ENCODE measurements at regions not wholly inside any gene's neighbourhood (a gene's known extent, or its start where the extent isn't known, plus 50 kb on each side); places are given as distances from the start of the nearest gene placed in this dataset.
A peak's percentile ranks its signal among the peaks of the same experiment; 100 is the strongest.

- DNase-seq = no peak
Measured at GRCh38 chr13:22063416-22064124, 392.7 kb downstream of the FGF9 start.

DNA sequence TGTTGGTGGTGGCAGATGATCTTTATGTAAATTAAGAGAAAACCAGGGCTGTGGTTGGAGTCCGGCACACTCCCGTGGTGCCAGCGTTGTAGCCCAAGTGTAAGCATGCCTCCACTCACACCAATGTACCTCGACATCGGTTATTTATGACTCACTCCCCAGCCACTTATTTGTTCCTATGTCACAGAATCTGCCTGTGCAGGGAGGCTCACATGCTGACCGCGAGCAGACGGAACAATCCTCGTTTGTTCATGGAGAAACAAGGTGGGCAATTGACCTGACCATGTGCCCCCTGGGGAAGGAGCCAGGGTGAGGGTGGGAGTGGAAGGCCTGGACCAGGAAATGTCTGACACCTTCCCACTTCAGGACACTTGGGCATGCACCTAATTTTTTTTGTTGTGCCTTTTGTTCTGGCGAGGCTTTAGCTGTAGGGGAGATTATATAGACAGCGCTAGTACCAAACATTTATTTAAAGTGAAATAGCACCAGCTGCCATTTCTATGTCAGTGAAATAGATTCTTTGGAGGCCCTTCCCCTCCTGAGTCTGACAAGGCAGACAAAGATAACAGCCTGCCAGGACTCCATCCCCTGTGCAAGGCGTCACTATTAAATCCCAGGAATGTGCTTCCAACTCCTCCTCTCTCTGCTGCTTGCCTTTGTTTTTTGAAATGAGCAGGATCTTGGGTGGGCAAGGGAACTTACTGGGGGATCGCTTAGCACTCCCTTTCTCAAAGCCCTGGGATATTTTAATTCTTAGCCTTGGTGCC is 394.2 kb downstream of the FGF9 start:
- no peak for DNase-seq

DNA sequence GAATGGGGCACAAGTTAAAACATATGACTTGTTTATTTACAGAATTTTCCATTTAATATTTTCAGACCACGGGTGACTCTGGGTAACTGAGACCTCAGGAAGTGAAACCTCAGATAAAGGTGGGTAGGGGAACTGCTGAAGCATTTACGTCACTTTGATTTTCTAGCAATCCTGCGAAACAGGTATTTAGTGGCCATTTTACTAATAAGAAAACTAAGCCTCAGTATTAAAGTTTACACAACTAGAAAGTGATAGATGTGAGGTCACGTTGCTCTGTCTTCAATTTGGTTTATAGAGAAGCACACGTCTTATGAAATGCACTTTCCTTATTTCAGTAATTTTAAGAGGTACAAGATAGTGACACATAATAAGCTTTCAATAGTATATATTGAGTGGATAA is 402.8 kb downstream of the FGF9 start:
- no peak for DNase-seq

GRCh38 chr13:22074403-22074802 is 403.5 kb downstream of the FGF9 start:
- DNase-seq = no peak

DNA sequence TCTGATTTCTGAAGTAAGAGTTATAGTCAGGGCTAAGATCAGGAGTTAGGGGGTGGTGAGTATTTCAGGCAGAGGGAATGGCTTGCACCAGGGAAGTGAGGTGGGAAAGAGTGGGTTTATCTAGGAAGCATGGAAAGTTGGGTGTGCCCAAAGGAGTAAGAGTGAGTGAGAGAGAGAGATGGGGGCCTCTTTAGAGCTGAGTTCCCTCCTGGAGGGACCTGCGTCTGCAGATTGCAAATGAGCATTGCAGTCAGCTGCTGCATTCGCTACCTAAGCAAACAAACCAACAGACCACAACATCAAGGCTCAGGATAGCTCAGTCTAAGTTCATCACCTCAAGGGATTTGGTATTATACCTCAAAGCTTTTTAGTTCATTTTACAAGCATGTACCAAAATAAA is 405.8 kb downstream of the FGF9 start:
- no peak for DNase-seq

DNA sequence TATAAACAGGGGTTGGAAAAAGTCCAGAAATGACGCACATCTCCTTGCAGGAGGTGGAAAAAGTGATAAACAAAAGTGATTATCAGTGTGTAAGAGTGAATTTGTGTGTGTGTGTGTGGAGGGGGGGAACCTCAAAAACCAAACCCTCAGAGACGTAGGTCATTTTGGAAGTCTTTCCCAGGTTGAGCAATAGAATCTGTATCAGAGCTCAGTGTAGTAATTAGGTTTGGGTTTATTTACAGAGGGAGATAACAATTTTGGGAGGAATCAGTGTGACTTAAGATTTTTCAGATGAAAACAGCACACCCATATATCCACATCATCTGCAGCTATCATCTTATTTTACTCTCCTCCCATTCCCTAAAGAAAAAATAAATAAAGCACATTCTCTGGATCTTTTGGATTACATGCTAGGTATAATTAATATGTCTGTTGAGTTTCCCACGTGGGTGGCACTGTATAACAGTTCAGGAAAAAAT is 406.4 kb downstream of the FGF9 start:
- DNase-seq = no peak

DNA sequence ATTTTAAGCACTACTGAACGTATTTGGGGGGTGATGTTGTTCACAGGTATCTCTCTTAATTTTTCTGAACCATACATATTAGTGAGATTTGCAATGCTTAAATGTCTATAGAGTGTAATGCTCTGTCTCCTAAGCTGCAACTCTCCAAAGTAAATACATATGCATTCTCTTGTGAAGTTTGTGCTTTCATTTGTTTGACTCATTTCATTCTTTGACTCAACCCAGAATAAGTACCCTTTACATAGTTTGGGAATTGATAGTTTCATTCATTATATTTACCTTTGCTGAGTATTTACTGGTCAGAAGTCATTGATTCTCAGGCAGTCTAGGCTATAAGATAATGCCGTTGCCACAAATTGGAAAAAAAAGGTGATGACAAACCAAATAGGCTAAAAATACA is 406.9 kb downstream of the FGF9 start:
- no peak for DNase-seq

GRCh38 chr13:22079961-22080360 is 409.1 kb downstream of the FGF9 start:
- DNase-seq = no peak

- DNase-seq = no peak
Measured at GRCh38 chr13:22080832-22081231, 410.0 kb downstream of the FGF9 start.

DNA sequence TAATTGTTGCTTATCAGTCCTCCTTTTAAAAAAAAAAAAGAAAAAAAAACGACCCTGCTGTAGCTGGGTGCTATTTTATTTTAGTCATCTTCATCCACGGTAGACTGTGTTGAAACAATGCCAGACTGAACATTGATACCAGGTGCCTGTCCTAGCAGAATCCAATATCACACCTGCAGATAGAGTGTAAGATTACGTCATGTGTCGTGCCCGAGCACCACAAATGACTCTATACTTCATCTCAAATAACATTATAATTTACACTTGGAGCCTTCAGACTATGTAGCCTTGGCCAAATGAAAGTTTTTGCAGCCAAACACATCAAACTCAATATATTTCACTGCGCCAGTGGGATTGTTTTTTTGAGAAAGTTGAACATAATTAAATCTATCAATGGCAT is 410.6 kb downstream of the FGF9 start:
- DNase-seq = no peak

- no peak for DNase-seq
Measured at GRCh38 chr13:22082030-22082429, 411.2 kb downstream of the FGF9 start.

GRCh38 chr13:22082437-22083100 is 411.7 kb downstream of the FGF9 start:
- DNase-seq = peak; percentile 37

DNA sequence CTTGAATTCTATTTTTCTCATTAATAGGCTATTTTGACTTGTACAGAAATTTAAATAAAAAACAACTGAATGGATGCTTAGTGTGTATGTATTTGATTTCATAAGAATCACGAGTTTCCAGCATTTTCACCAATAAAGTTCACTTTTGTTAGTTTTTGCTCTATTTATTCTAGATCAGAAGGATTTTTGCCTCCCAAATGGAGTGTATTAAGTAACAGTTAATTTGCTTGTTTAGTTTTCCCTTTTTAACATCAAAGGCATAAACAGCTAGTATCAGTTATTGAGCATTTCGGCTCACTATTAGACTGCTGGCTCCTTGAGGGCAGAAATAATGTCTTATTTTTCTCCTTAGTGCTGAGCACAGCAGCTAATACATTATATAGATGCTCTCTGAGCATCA is 414.1 kb downstream of the FGF9 start:
- DNase-seq = no peak

- DNase-seq = no peak
Measured at GRCh38 chr13:22086597-22087330, 415.9 kb downstream of the FGF9 start.

- no peak for DNase-seq
Measured at GRCh38 chr13:22090106-22090505, 419.2 kb downstream of the FGF9 start.

GRCh38 chr13:22091222-22091970 is 420.5 kb downstream of the FGF9 start:
- DNase-seq = no peak

DNA sequence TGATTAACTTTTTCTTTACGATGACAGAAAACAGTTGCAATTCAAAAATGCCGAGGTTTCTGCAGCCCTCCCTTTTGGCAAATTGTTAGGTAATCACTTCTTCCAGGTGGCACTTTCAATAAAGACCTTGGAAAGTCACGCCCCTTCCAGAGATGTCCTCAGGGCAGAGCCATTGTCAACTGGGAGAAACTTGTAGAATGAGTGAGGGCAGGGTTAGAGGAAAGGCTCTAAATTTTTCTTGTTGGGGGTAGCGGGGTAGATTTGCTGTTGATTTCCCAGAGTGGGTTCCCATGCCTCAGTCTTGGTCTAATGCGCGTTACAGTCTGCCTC is 421.1 kb downstream of the FGF9 start:
- no peak for DNase-seq

GRCh38 chr13:22092791-22093560 is 422.1 kb downstream of the FGF9 start:
- DNase-seq = no peak

DNA sequence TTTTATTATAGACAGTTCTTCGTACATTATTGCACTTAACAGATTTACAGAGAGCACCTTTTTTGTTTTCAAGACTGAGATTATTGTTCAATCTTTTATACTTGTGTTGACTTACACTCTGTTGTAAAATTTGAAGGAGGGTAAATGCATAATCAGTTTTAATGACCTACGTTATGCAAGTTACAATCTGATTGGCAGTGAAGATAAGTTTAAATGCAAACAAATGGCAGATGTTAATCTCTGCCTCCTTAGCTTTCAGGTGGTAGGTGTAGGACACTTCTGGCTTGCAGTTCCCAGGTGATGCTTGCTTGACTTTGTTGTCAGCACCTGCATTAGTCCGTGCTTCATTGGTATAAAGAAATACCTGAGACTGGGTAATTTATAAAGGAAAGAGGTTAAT is 424.9 kb downstream of the FGF9 start:
- no peak for DNase-seq

- DNase-seq = no peak
Measured at GRCh38 chr13:22099585-22099984, 428.7 kb downstream of the FGF9 start.

DNA sequence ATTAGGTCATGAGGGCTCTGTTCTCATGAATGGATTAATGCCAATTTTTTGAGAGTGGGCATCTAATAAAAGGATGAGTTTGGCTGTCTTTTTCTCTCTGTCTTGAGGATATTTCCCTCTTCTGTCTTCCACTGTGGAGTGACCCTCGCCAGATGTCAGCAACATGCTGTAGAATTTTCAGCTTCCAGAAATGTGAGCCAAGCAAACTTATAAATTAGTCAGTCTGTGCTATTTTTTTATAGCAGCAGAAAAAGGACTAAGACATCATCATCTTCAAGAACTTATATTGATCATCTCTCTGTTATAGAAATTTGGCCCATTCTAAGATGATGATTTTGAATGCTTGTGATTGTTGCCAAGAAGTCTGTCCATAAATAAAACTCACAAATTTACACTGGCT is 431.4 kb downstream of the FGF9 start:
- no peak for DNase-seq
